H9 (cell line): ENCODE measurements at regions not wholly inside any gene's neighbourhood (a gene's known extent, or its start where the extent isn't known, plus 50 kb on each side); places are given as distances from the start of the nearest gene placed in this dataset.

Experiments used
- DNase-seq: peaks from one replicate; pipeline ENCODE4 v3.0.0-alpha.2; 2017
- H2AFZ ChIP-seq: one replicate; pipeline ENCODE4 v1.6.1; 2013; ENCODE audit warnings: mild to moderate bottlenecking, low read length, control low read depth, moderate library complexity
- H2AK5ac ChIP-seq: 2 replicates; pipeline ENCODE4 v1.6.1; 2013; ENCODE audit warnings: low read length, control low read depth, mixed read lengths; ENCODE audit not compliant: insufficient read length
- H2BK120ac ChIP-seq: one replicate; pipeline ENCODE4 v1.6.1; 2013; ENCODE audit warnings: low read depth, mild to moderate bottlenecking, low read length, control low read depth, inconsistent platforms; ENCODE audit not compliant: poor library complexity, severe bottlenecking
- H2BK12ac ChIP-seq: 2 replicates; pipeline ENCODE4 v1.6.1; 2013; ENCODE audit warnings: low read length, control low read depth, mixed read lengths, low read depth; ENCODE audit not compliant: insufficient read length
- H2BK15ac ChIP-seq: 2 replicates; pipeline ENCODE4 v1.6.1; 2013; ENCODE audit warnings: low read depth, low read length, control low read depth
- H2BK20ac ChIP-seq: one replicate; pipeline ENCODE4 v1.6.1; 2013; ENCODE audit warnings: low read depth, mild to moderate bottlenecking, low read length, control low read depth, inconsistent platforms; ENCODE audit not compliant: poor library complexity, severe bottlenecking
- H2BK5ac ChIP-seq: 2 replicates; pipeline ENCODE4 v1.6.1; 2013; ENCODE audit warnings: low read length, control low read depth, mixed read lengths; ENCODE audit not compliant: insufficient read length
- H3K14ac ChIP-seq: 2 replicates; pipeline ENCODE4 v1.6.1; 2013; ENCODE audit warnings: low read length, control low read depth; ENCODE audit not compliant: insufficient read depth
- H3K18ac ChIP-seq: 2 replicates; pipeline ENCODE4 v1.6.1; 2013; ENCODE audit warnings: low read depth, mild to moderate bottlenecking, mixed read lengths, low read length, control low read depth; ENCODE audit not compliant: insufficient read length
- H3K23ac ChIP-seq: 2 replicates; pipeline ENCODE4 v1.6.1; 2013; ENCODE audit warnings: low read length, control low read depth, mixed read lengths, low read depth; ENCODE audit not compliant: insufficient read length
- H3K23me2 ChIP-seq: 2 replicates; pipeline ENCODE4 v1.6.1; 2013; ENCODE audit warnings: low read depth, mild to moderate bottlenecking, mixed read lengths, low read length, control low read depth; ENCODE audit not compliant: insufficient read length, poor library complexity, severe bottlenecking
- H3K27ac ChIP-seq: 2 replicates; pipeline ENCODE4 v1.5.1; 2013; ENCODE audit warnings: low read length, control low read depth, mixed read lengths, low read depth; ENCODE audit not compliant: insufficient read length
- H3K27me3 ChIP-seq: 2 replicates; pipeline ENCODE4 v1.6.1; 2013; ENCODE audit warnings: low read length, control low read depth, inconsistent platforms; ENCODE audit not compliant: insufficient read depth
- H3K4ac ChIP-seq: 2 replicates; pipeline ENCODE4 v1.6.1; 2013; ENCODE audit warnings: low read depth, mild to moderate bottlenecking, control low read depth, inconsistent platforms, low read length, moderate library complexity
- H3K4me1 ChIP-seq: 2 replicates; pipeline ENCODE4 v1.6.1; 2013; ENCODE audit warnings: low read length, control low read depth, inconsistent platforms; ENCODE audit not compliant: insufficient read depth
- H3K4me2 ChIP-seq: 2 replicates; pipeline ENCODE4 v1.6.1; 2013; ENCODE audit warnings: low read length, control low read depth, mixed read lengths; ENCODE audit not compliant: insufficient read length, insufficient read depth
- H3K56ac ChIP-seq: 2 replicates; pipeline ENCODE4 v1.6.1; 2013; ENCODE audit warnings: low read depth, mild to moderate bottlenecking, mixed read lengths, low read length, control low read depth; ENCODE audit not compliant: insufficient read length
- H3K79me1 ChIP-seq: 2 replicates; pipeline ENCODE4 v1.6.1; 2013; ENCODE audit warnings: low read depth, mild to moderate bottlenecking, moderate library complexity, low read length, control low read depth, inconsistent platforms; ENCODE audit not compliant: insufficient read depth, poor library complexity, severe bottlenecking
- H3K79me2 ChIP-seq: 2 replicates; pipeline ENCODE4 v1.6.1; 2013; ENCODE audit warnings: low read length, control low read depth, inconsistent platforms; ENCODE audit not compliant: insufficient read depth
- H3K9ac ChIP-seq: 2 replicates; pipeline ENCODE4 v1.6.1; 2013; ENCODE audit warnings: low read length, control low read depth, mixed read lengths; ENCODE audit not compliant: insufficient read length; ENCODE audit errors: extremely low read depth
- H3K9me3 ChIP-seq: one replicate; pipeline ENCODE4 v1.6.1; 2013; ENCODE audit warnings: low read depth, low read length, inconsistent platforms; ENCODE audit not compliant: control insufficient read depth
- H3T11ph ChIP-seq: one replicate; pipeline ENCODE4 v1.6.1; 2013; ENCODE audit warnings: mild to moderate bottlenecking, low read length, control low read depth, inconsistent platforms
- H4K20me1 ChIP-seq: one replicate; pipeline ENCODE4 v1.6.1; 2013; ENCODE audit not compliant: control insufficient read depth, insufficient read length, insufficient read depth
- H4K5ac ChIP-seq: 2 replicates; pipeline ENCODE4 v1.6.1; 2013; ENCODE audit warnings: low read depth, mild to moderate bottlenecking, mixed read lengths, low read length, control low read depth; ENCODE audit not compliant: insufficient read length
- H4K8ac ChIP-seq: replicated peaks from 2 replicates; pipeline ENCODE4 v1.6.1; 2013; ENCODE audit warnings: low read length, control low read depth, mixed read lengths, low read depth; ENCODE audit not compliant: insufficient read length
- H4K91ac ChIP-seq: 2 replicates; pipeline ENCODE4 v1.6.1; 2013; ENCODE audit warnings: low read depth, mild to moderate bottlenecking, moderate library complexity, mixed read lengths, low read length, control low read depth; ENCODE audit not compliant: insufficient read length
- H3K27ac Mint-ChIP-seq, 3 experiments: 2 replicates in 2 of 3; 3 replicates in 1 of 3; pipeline ENCODE4 v1.8.0; 2020 to 2021; ENCODE audit warnings: mixed read lengths in 3 of 3, mild to moderate bottlenecking in 1 of 3, moderate library complexity in 1 of 3
- H3K27me3 Mint-ChIP-seq: 2 replicates; pipeline ENCODE4 v1.8.0; 2021; ENCODE audit warnings: low read depth, mild to moderate bottlenecking, moderate library complexity, mixed read lengths
- H3K36me3 Mint-ChIP-seq, 3 experiments: 2 replicates in 2 of 3; 3 replicates in 1 of 3; pipeline ENCODE4 v1.8.0; 2020 to 2021; ENCODE audit warnings: low read depth in 3 of 3, mixed read lengths in 3 of 3; ENCODE audit not compliant: insufficient read depth in 1 of 3
- H3K4me1 Mint-ChIP-seq, 2 experiments: 2 replicates each; pipeline ENCODE4 v1.8.0; 2020; ENCODE audit warnings: mixed read lengths in 2 of 2
- H3K4me3 Mint-ChIP-seq, 2 experiments: 2 replicates in 1 of 2; 3 replicates in 1 of 2; pipeline ENCODE4 v1.8.0; 2020 to 2021; ENCODE audit warnings: mild to moderate bottlenecking in 2 of 2, mixed read lengths in 2 of 2, moderate library complexity in 1 of 2
- H3K9me3 Mint-ChIP-seq, 2 experiments: 2 replicates in 1 of 2; 3 replicates in 1 of 2; pipeline ENCODE4 v1.8.0; 2020; ENCODE audit warnings: mild to moderate bottlenecking in 2 of 2, mixed read lengths in 2 of 2, moderate library complexity in 1 of 2
- CTCF ChIP-seq: fragments of 200-600 bp; sonication (generic); conservative IDR thresholded peaks from 3 replicates; pipeline ENCODE4 v1.8.0; 2021; ENCODE audit warnings: antibody characterized with exemption, mild to moderate bottlenecking
- WGBS: extraction: QIAGEN DNeasy Blood & Tissue Kit; methylation state at CpG from one replicate; pipeline ENCODE4 v1.1.7; 2013; ENCODE audit warnings: missing lambda C conversion rate, low lambda C conversion rate, mixed read lengths; ENCODE audit not compliant: insufficient read length; ENCODE audit errors: extremely low coverage; 5-methylcytosine and 5-hydroxymethylcytosine counted together

GRCh38 chr12:111154147-111154834 lies 214.6 kb downstream of the PHETA1 start:
- Histone ChIP-seq H4K5ac (no peak overlapping the region), H3K27ac (no peak overlapping the region), H3K79me1 (no peaks in the 10 kb centered on the region), H3K4ac (no peak overlapping the region), H4K91ac (no peak overlapping the region), H3K4me2 (no peak overlapping the region), H3K9me3 (no peaks in the 10 kb centered on the region), H3K23me2 (no peaks in the 10 kb centered on the region), H3K23ac (no peak overlapping the region), H2BK20ac (no peak overlapping the region), H3K4me1 (peaks cover 5% of the 10 kb centered on the region; the same call in 1 of the 2 replicates), H3K9ac (no peak overlapping the region), H3K27me3 (no peaks in the 10 kb centered on the region), H4K8ac (no peak overlapping the region), H2BK12ac (no peak overlapping the region), H2AFZ (no peak overlapping the region), H2BK5ac (no peak overlapping the region), H3K79me2 (no peaks in the 10 kb centered on the region), H3T11ph (no peak overlapping the region), H3K56ac (no peak overlapping the region), H3K18ac (no peak overlapping the region), H3K14ac (no peak overlapping the region), H2AK5ac (no peak overlapping the region), H4K20me1 (no peaks in the 10 kb centered on the region), H2BK15ac (no peak overlapping the region), H2BK120ac (no peak overlapping the region)
- Mint-ChIP-seq H3K9me3 (no peaks in the 10 kb centered on the region), H3K27ac (peak overlapping the region; percentile 7 to 79 (median 22); a peak in 6 of 7 replicates), H3K27me3 (peaks cover 7% of the 10 kb centered on the region), H3K4me1 (peaks cover 24 to 43% of the 10 kb centered on the region in 2 experiments), H3K4me3 (no peak overlapping the region; a peak in 2 of 5 replicates), H3K36me3 (no peaks in the 10 kb centered on the region; a peak in 1 of 7 replicates)
- DNase-seq: peak; percentile 49
- WGBS: no CpG with 5 or more reads among the region's 19 CpGs
- TF ChIP-seq CTCF: no peak
